MCF 10A (cell line): ENCODE measurements at regions not wholly inside any gene's neighbourhood (a gene's known extent, or its start where the extent isn't known, plus 50 kb on each side); places are given as distances from the start of the nearest gene placed in this dataset.

Experiments used
- BruUV-seq: library from RNA; stranded (reverse); fragments of 400-500 nt; replicated peaks from 2 replicates; lab custom pipeline; 2021; lab: Mats Ljungman, UMichigan
- CTCF ChIA-PET: fragments of 300-600 bp; sonication (Branson Sonifier 250); formaldehyde crosslinking; extraction: SDS; loops from one replicate; lab custom pipeline; 2021; ENCODE audit warnings: antibody characterized with exemption, inconsistent platforms; lab: Yijun Ruan, JAX
- POLR2A ChIA-PET: fragments of 300-600, 350-650 bp; sonication (Branson Sonifier 250); formaldehyde crosslinking; extraction: SDS; loops from one replicate; lab custom pipeline; 2020; ENCODE audit warnings: antibody characterized with exemption, inconsistent platforms; lab: Yijun Ruan, JAX
- DNase-seq: peaks from one replicate; pipeline ENCODE4 v3.0.0-alpha.2; 2018; ENCODE audit not compliant: unreplicated experiment
- H3K27ac Mint-ChIP-seq: one replicate; pipeline ENCODE4 v1.8.0; 2022; ENCODE audit warnings: mild to moderate bottlenecking, low read depth, mixed read lengths; ENCODE audit not compliant: unreplicated experiment
- H3K27me3 Mint-ChIP-seq: one replicate; pipeline ENCODE4 v1.8.0; 2022; ENCODE audit warnings: mixed read lengths; ENCODE audit not compliant: insufficient read depth, unreplicated experiment
- H3K36me3 Mint-ChIP-seq: one replicate; pipeline ENCODE4 v1.8.0; 2022; ENCODE audit warnings: mild to moderate bottlenecking, moderate library complexity, mixed read lengths; ENCODE audit not compliant: insufficient read depth, unreplicated experiment
- H3K4me1 Mint-ChIP-seq: one replicate; pipeline ENCODE4 v1.8.0; 2022; ENCODE audit warnings: mixed read lengths; ENCODE audit not compliant: insufficient read depth, unreplicated experiment
- H3K4me3 Mint-ChIP-seq: one replicate; pipeline ENCODE4 v1.8.0; 2022; ENCODE audit warnings: mild to moderate bottlenecking, moderate library complexity, mixed read lengths; ENCODE audit not compliant: unreplicated experiment
- H3K9me3 Mint-ChIP-seq: one replicate; pipeline ENCODE4 v1.8.0; 2022; ENCODE audit warnings: mixed read lengths; ENCODE audit not compliant: unreplicated experiment
- CTCF ChIP-seq: fragments of 200-600 bp; IDR thresholded peaks from one replicate; pipeline ENCODE4 v1.8.0; 2022; ENCODE audit warnings: antibody characterized with exemption, mild to moderate bottlenecking; ENCODE audit not compliant: unreplicated experiment
- intact Hi-C: fragments of 100-400 bp; cut with micrococcal nuclease; formaldehyde crosslinking; loops from 2 replicates; pipeline ENCODE4 v1.14.1; 2022

- Mint-ChIP-seq H3K36me3 (no peaks in the 10 kb centered on the region), H3K9me3 (no peaks in the 10 kb centered on the region), H3K27me3 (peaks cover 19% of the 10 kb centered on the region), H3K27ac (no peak overlapping the region), H3K4me1 (no peaks in the 10 kb centered on the region), H3K4me3 (no peak overlapping the region)
- DNase-seq, result no peak
- no TSS peak for BruUV-seq
- intact Hi-C loops, result no loop called here
- no peak for TF ChIP-seq CTCF
- POLR2A ChIA-PET, result no interaction called here
- CTCF ChIA-PET, result no interaction called here
Measured at GRCh38 chr14:78070344-78070743, 99.8 kb upstream of the NRXN3 start.

GRCh38 chr14:78071016-78071549 is 99.1 kb upstream of the NRXN3 start:
- intact Hi-C loops, result no loop called here
- Mint-ChIP-seq H3K27me3 (peaks cover 19% of the 10 kb centered on the region), H3K9me3 (no peaks in the 10 kb centered on the region), H3K4me1 (no peaks in the 10 kb centered on the region), H3K27ac (no peak overlapping the region), H3K4me3 (no peak overlapping the region), H3K36me3 (no peaks in the 10 kb centered on the region)
- no peak for DNase-seq
- ChIA-PET POLR2A (interaction anchor here (0.6 kb wide), 1 partner anchor 53 kb away, joined by 3 read pairs; no protein-coding TSS in a partner anchor), CTCF (interaction anchor here (0.6 to 0.7 kb wide), 3 partner anchors 140 to 527 kb away, joined by 3 read pairs; no protein-coding TSS in a partner anchor)
- BruUV-seq, result no TSS peak
- no peak for TF ChIP-seq CTCF

GRCh38 chr14:78073028-78073427 is 97.1 kb upstream of the NRXN3 start:
- intact Hi-C loops, result no loop called here
- H3K36me3 Mint-ChIP-seq, result no peaks in the 10 kb centered on the region
- H3K27ac Mint-ChIP-seq, result no peak overlapping the region
- H3K4me1 Mint-ChIP-seq, result no peaks in the 10 kb centered on the region
- DNase-seq, result no peak
- H3K9me3 Mint-ChIP-seq, result no peaks in the 10 kb centered on the region
- ChIA-PET CTCF (interaction anchor here (0.7 to 1.4 kb wide), 6 partner anchors 10 to 1387 kb away, joined by 3 to 6 read pairs (median 4); no protein-coding TSS in a partner anchor), POLR2A (no interaction called here)
- BruUV-seq, result no TSS peak
- peaks cover 19% of the 10 kb centered on the region for H3K27me3 Mint-ChIP-seq
- H3K4me3 Mint-ChIP-seq, result no peak overlapping the region
- no peak for TF ChIP-seq CTCF

- DNase-seq, result no peak
- no peaks in the 10 kb centered on the region for H3K9me3 Mint-ChIP-seq
- ChIA-PET POLR2A (no interaction called here), CTCF (interaction anchor here (0.6 to 0.8 kb wide), 4 partner anchors 9 to 76 kb away, joined by 3 to 4 read pairs (median 3); no protein-coding TSS in a partner anchor)
- no peaks in the 10 kb centered on the region for H3K36me3 Mint-ChIP-seq
- peaks cover 13% of the 10 kb centered on the region for H3K27me3 Mint-ChIP-seq
- intact Hi-C loops, result no loop called here
- BruUV-seq, result no TSS peak
- no peak overlapping the region for H3K4me3 Mint-ChIP-seq
- no peak overlapping the region for H3K27ac Mint-ChIP-seq
- no peak for TF ChIP-seq CTCF
- no peaks in the 10 kb centered on the region for H3K4me1 Mint-ChIP-seq
Measured at GRCh38 chr14:78074561-78074960, 95.6 kb upstream of the NRXN3 start.
